ENCODE measurements at regions not wholly inside any gene's neighbourhood (a gene's known extent, or its start where the extent isn't known, plus 50 kb on each side); places are given as distances from the start of the nearest gene placed in this dataset.
A peak's percentile ranks its signal among the peaks of the same experiment; 100 is the strongest.

- no peak for ATAC-seq
- peak; percentile 19 for DNase-seq (ENCODE audit: low spot score)
These were observed 272.5 kb downstream of the GADD45G start for GRCh38 chr9:89877051-89878002.

GRCh38 chr9:89878003-89878411 is 273.2 kb downstream of the GADD45G start:
- DNase-seq (ENCODE audit: low spot score) = peak; percentile 47
- intact Hi-C loops (cut with DNase I) = no loop called here

More at GRCh38 chr9:89877051-89878002, 272.5 kb downstream of the GADD45G start:
- intact Hi-C loops (cut with DNase I) = no loop called here

GRCh38 chr9:89878687-89879086 is 273.9 kb downstream of the GADD45G start:
- ATAC-seq (peak; percentile 48), DNase-seq (ENCODE audit: low spot score) (peak; percentile 53)
- intact Hi-C loops (cut with DNase I) = no loop called here

More at GRCh38 chr9:89878003-89878411, 273.2 kb downstream of the GADD45G start:
- ATAC-seq = no peak

GRCh38 chr9:89879276-89879675 is 274.5 kb downstream of the GADD45G start:
- DNase-seq (ENCODE audit: low spot score) = peak; percentile 42
- intact Hi-C loops (cut with DNase I) = no loop called here
- peak; percentile 24 for ATAC-seq

- ATAC-seq (peak; percentile 94), DNase-seq (ENCODE audit: low spot score) (peak; percentile 74)
- intact Hi-C loops (cut with DNase I) = no loop called here
These were observed 274.9 kb downstream of the GADD45G start for GRCh38 chr9:89879701-89880100.

DNA sequence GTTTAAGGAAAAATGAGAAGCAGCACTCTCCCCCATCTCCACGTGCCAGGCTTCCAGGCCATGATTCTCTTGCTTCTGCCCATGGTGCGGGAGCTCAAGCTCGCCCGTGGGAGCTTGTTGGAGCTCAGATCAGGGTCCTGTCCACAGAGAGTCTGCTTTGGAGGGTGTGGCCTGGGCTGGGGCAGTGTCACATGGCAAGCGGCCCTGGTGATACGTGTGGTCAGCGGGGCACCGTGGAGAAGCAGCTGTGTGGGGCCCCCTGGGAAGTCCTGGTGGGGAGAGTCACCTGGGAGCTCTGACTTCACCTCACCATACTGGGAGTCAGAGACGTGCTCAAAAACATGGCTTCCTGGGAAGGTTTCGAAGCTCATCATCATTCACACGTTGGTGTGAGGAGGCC is 275.3 kb downstream of the GADD45G start:
- intact Hi-C loops (cut with DNase I) = no loop called here
- DNase-seq (ENCODE audit: low spot score) (peak; percentile 51), ATAC-seq (no peak)

DNA sequence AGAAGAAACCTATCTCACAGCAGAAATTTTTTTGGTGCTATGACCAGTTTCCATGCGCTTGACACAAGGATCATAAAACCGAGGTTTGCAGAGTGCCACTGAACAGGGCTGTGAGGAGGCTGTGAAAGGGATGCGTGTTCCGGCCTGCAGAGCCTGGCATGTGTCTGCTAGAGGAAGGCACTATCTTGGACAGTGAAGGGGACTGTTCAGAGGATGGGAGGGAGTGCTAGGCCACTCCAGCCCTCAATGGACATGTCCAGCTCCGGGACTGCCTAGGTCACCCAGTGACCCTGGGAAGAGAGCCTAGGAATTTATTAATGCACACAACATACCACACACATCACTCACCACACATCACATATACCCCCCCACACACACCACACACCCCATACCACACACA is 275.9 kb downstream of the GADD45G start:
- peak; percentile 27 for DNase-seq (ENCODE audit: low spot score)
- intact Hi-C loops (cut with DNase I) = no loop called here
- no peak for ATAC-seq

DNA sequence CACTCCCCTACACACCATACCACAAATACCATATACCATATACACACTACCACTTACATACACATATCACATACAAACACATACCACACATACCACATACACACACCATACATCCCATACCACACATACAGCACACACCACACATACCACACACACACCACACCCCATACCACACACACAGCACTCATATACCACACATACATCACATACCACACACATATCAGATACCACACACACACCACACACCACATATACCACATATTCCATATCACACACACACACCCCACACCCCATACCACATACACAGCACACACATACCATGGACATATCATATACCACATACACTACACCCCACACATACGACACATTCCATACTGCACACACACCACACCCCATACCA is 276.6 kb downstream of the GADD45G start:
- intact Hi-C loops (cut with DNase I) = no loop called here

GRCh38 chr9:89882930-89883361 is 278.1 kb downstream of the GADD45G start:
- no peak for ATAC-seq
- intact Hi-C loops (cut with DNase I) = no loop called here
- DNase-seq (ENCODE audit: low spot score) = no peak

More for the DNA sequence above, 276.6 kb downstream of the GADD45G start:
- ATAC-seq (no peak), DNase-seq (ENCODE audit: low spot score) (no peak)

DNA sequence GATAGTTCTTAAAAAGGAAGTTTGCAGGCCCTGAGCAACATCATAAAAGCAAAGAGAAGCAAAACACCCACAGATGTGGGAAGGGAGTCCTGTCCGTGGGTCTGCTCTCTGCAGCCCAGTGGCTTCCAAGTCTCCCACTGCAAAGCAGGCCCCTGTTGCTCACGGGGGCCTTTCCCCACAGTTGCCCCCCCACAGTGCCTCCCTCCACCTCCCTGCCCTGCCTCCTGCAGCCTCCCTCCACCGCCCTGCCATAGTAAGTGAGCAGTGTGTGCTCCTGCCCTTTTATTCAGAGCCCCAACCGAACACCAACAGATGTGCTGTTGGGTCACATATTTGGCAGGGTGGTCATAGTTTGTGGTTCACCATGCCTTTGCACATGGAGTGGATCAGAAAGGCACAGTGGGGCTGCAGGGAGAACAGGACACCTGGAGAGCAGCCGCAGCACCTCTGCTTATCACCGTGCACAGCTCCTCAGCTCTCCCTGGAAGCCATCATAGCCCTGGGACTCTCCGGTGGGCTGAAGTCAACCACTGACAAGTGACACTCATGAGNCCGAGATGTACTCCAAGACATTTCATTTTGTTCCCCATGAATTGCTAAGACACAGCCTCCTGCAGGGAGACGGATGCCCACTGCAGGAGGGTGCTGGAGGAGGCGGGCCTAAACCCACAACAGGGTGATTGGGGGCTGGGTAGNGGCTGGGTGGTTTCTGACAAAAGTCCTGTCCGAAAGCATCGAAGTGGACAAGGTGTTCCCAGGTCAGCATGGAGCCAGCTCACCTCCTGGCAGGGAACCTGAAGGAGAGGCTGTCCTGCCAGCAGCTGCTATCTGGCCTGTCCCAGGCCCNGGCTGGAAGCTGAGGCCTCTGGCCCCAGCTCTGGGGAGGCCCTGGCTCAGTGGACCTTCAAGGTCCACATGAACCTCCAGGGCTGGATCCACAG is 278.9 kb downstream of the GADD45G start:
- ATAC-seq (no peak), DNase-seq (ENCODE audit: low spot score) (peak; percentile 27)

DNA sequence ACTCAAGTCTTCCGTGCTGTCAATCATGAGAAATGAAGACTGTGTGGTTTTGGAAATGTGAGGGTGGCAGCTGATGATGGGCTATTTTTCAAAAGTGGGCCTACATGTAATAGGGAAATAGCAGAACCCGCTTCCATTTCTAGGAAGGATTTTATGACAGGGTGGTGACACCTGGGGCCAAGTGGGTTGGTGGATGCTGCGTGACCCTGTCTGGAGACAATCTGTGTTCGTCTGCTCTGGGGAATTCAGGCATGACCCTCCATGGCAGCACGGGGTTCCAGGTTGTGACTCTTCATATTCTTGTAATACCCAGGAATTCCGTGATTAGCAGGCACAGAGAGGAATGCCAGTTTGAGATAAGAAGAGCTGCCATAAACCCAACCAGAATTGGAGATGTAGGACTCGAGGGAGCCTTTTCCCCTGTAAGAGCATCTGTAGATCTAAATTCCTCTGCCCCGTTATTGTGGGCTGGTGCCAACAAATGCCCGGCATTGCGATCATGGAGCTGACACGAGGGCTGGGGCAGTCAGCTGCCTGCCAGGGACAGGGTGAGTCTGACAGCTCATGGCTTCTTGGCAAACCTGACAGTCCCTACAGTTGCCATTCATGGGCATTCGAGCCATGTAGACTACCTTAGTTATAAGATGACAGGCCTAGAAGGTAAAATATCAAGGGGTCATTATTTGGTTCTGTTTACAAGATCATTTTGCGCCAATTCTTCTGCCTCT is 279.7 kb downstream of the GADD45G start:
- intact Hi-C loops (cut with DNase I) = no loop called here
- ATAC-seq (no peak), DNase-seq (ENCODE audit: low spot score) (peak; percentile 44)

More for the DNA sequence above, 278.9 kb downstream of the GADD45G start:
- intact Hi-C loops (cut with DNase I) = no loop called here

DNA sequence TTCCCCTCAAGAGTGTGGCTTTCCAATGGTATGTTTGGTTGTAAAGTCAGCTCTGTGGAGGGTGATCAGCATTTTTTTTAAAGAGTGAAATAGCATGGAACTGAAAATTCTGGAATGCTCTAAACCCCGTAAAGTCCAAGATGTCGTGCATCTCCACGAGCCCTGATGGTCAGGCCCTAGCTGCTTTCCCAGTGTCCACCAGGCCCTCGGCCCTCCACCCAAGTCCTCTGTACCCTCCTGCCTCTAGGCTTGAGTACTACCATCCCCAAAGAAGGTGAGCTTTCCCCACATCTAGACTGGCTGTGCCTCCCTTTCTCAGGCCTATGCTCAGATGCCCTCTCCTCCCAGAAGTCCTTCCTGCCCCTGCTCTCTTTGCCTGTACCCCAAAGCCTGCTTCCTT is 280.3 kb downstream of the GADD45G start:
- intact Hi-C loops (cut with DNase I) = no loop called here
- peak; percentile 25 for DNase-seq (ENCODE audit: low spot score)
- ATAC-seq = no peak

DNA sequence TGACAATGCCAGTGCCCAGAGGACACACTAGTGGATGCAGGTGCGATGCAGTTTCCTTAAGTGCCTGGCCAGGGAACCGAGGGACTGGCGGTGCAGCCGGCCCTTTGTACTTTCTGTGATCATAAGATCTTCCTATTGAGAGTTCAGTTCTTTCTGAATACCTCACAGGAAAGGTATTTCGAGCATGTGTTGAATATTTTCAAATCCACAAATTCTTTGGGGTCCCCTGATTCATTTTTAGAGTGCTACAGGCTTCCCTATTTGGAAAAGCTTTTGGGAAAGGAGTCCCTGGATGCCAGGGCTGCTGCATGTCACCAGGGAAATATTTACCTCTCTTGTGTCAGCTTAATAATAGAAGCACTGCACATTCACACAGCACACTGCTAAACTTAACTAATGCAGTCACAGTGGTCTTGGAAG is 281.5 kb downstream of the GADD45G start:
- ATAC-seq = no peak
- intact Hi-C loops (cut with DNase I) = no loop called here
- DNase-seq (ENCODE audit: low spot score) = no peak

GRCh38 chr9:89887286-89887685 is 282.5 kb downstream of the GADD45G start:
- no peak for DNase-seq (ENCODE audit: low spot score)
- ATAC-seq = no peak
- intact Hi-C loops (cut with DNase I) = no loop called here

GRCh38 chr9:89888233-89888632 is 283.4 kb downstream of the GADD45G start:
- DNase-seq (ENCODE audit: low spot score) (no peak), ATAC-seq (no peak)
- intact Hi-C loops (cut with DNase I) = no loop called here

DNA sequence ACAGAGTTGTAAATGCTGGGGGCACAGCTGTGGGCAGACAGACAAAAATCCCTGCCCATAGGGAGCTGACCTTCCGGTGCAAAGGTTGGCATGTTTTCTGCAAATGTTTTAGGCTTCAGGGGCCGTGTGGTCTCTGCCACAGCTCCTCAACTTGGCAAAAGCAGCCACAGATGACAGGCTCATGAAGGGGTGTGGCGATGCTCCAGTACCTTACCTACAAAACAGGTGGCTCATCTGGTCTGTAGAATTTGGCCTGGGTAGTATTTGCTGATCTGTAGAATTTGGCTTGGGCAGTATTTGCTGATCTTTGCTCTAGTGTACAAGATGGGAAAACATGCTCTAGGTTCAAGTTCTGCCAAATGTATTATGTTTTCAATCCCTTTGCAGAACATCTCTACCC is 283.9 kb downstream of the GADD45G start:
- ATAC-seq = no peak
- intact Hi-C loops (cut with DNase I) = no loop called here

DNA sequence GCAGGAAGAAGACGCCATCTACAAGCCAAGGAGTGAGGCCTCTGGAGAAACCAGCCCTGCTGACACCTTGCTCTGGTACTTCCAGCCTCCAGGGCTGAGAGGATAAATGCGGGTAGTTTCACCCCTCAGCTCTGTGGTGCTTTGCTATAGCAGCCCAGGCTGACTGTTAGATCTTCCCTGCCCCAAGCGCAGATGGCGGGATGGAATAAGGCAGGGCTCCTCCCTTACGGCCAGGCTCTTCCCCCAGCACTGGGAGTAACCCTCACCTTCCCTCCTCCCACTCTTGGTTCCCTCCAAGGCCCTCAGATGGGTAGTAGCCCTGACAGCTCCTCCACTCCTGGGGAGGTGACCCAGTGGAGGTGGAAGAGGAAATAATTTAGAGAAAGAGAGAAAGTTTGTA is 285.1 kb downstream of the GADD45G start:
- ATAC-seq (no peak), DNase-seq (ENCODE audit: low spot score) (no peak)
- intact Hi-C loops (cut with DNase I) = no loop called here

More for the DNA sequence above, 283.9 kb downstream of the GADD45G start:
- no peak for DNase-seq (ENCODE audit: low spot score)

- intact Hi-C loops (cut with DNase I) = no loop called here
- ATAC-seq (no peak), DNase-seq (ENCODE audit: low spot score) (no peak)
These were observed 285.6 kb downstream of the GADD45G start for GRCh38 chr9:89890326-89890980.
